SIG-M5 treated with dmso at 0.1 percent for 504 hours (cell line): ENCODE measurements at regions not wholly inside any gene's neighbourhood (a gene's known extent, or its start where the extent isn't known, plus 50 kb on each side); places are given as distances from the start of the nearest gene placed in this dataset.
"Not testable (repeated sequence)": the region's sequence is repeated elsewhere in the genome, so short reads cannot be mapped to it uniquely, and the experiment has no call there.

ENCODE experiments used
- DNase-seq: peaks from one replicate; lab custom pipeline; 2025; ENCODE audit not compliant: unreplicated experiment; lab: John Stamatoyannopoulos, UW

DNA sequence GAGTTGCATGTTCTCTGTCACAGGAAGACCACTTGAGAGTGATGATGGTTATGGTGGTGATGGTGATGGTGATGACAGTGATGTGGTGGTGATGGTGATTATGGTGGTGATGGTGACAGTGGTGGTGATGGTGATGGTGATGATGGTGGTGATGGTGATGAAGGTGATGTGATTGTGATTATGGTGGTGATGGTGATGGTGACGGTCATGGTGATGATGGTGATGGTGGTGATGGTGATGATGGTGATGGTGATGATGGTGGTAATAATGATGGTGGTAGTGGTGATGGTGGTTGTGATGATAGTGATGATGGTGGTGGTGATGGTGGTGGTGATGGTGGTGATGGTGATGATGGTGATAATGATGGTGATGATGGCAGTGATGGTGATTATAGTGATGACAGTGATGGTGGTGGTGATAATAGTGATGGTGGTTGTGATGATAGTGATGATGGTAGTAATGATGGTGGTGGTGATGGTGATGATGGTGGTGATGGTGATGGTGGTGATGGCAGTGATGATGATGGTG is 93.7 kb downstream of the ASB1 start:
- DNase-seq, result no peak

DNA sequence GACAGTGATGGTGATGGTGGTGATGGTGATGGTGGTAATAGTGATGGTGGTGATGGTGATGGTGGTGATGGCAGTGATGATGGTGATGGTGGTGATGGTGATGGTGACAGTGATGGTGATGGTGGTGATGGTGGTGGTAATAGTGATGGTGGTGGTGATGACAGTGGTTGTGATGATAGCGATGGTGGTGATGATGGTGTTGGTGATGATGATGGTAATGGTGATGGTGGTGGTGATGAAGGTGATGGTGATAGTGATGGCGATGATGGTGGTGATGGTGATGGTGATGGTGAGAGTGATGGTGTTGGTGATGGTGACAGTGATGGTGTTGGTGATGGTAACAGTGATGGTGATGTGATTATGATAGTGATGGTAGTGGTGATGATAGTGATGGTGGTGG is 94.3 kb downstream of the ASB1 start:
- DNase-seq, result no peak

- no peak for DNase-seq
These were observed 95.1 kb downstream of the ASB1 start for GRCh38 chr2:238521870-238522269.

- no peak for DNase-seq
These were observed 96.7 kb downstream of the ASB1 start for GRCh38 chr2:238523158-238524110.

- no peak for DNase-seq
These were observed 97.8 kb downstream of the ASB1 start for GRCh38 chr2:238524426-238524983.

GRCh38 chr2:238525990-238526389 is 99.3 kb downstream of the ASB1 start:
- DNase-seq, result peak; percentile 13

GRCh38 chr2:238527565-238527964 is 100.8 kb downstream of the ASB1 start:
- DNase-seq, result no peak

- peak; percentile 19 for DNase-seq
These were observed 102.4 kb downstream of the ASB1 start for GRCh38 chr2:238528953-238529781.

DNA sequence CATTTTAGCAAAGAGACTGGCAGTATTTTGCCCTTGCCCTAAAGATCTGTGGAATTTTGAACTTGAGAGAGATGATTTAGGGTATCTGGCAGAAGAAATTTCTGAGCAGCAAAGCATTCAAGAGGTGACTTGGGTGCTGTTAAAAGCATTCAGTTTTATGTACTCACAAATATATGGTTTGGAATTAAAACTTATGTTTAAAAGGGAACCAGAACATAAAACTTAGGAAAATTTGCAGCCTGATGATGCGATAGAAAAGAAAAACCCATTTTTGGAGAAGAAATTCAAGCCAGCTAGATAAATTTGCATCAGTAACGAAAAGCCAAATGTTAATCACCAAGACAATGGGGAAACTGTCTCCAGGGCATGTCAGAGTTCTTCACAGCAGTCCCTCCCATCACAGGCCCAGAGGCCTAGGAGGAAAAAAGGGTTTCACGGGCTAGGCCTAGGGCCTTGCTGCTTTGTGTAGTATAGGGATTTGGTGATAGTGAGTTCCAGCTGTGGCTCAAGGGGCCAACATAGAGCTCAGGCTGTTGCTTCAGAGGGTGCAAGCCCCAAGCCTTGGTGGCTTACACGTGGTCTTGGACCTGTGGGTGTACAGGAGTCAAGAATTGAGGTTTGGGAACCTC is 104.4 kb downstream of the ASB1 start:
- DNase-seq, result not testable (repeated sequence)

DNA sequence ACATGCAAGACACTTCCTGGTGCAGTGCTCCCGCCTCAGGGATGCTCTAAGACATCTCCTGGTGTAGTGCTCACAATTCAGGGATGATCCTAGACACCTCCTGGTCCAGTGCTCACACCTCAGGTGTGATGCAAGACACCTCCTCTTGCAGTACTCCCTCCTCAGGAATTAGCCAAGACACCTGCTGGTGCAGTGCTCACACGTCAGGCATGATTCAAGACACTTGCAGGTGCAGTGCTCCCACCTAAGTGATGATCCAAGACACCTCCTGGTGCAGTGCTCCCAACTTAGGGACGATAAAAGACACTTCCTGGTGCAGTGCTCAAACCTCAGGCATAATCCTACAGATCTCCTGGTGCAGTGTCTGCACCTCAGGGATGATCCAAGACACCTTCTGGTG is 117.0 kb downstream of the ASB1 start:
- not testable (repeated sequence) for DNase-seq

GRCh38 chr2:238548902-238549462 is 122.3 kb downstream of the ASB1 start:
- DNase-seq, result no peak

DNA sequence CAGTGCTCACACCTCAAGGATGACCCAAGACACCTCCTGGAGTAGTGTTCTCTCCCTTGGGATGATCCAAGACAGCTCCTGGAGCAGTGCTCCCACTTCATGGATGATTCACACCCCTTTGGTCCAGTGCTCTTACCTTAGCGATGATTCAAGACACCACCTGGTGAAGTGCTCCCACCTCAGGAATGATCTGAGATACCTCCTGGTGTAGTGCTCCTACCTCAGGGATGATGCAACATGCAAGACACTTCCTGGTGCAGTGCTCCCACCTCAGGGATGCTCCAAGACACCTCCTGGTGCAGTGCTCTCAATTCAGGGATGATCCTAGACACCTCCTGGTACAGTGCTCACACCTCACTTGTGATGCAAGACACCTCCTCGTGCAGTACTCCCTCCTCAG is 123.1 kb downstream of the ASB1 start:
- DNase-seq, result no peak

DNA sequence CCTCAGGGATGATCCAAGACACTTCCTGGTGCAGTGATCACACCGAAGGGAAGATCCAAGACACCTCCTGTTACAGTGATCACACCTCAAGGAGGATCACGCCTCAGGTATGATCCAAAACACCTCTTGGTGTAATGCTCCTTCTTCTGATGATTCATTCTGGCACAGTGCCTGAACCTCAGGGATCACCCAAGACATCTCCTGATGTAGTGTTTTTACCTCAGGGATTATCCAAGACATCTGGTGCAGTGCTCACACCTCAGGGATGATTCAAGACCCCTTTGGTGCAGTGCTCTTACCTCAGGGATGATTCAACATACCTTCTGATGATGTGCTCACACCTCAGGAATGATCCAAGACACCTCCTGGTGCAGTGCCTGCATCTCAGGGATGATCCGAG is 124.4 kb downstream of the ASB1 start:
- DNase-seq, result no peak

- no peak for DNase-seq
These were observed 125.5 kb downstream of the ASB1 start for GRCh38 chr2:238552226-238552625.

DNA sequence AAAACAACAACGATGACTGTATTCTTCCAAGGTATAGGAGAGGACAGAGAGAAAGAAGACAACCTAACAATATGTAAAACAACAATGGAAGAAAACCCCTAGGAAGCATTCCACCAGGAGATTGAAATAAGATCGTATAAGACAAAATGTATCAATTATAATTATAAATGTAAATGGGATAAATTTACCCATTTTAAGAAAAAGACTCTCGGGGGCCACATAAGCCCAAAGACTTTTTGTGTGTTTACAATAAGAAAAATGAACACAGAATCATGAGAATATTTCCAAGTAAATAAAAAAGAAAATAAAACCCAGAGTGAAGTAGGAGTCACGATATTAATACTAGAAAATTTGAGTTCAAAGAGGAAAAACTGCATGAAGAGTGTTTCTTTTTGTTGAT is 126.4 kb downstream of the ASB1 start:
- no peak for DNase-seq

DNA sequence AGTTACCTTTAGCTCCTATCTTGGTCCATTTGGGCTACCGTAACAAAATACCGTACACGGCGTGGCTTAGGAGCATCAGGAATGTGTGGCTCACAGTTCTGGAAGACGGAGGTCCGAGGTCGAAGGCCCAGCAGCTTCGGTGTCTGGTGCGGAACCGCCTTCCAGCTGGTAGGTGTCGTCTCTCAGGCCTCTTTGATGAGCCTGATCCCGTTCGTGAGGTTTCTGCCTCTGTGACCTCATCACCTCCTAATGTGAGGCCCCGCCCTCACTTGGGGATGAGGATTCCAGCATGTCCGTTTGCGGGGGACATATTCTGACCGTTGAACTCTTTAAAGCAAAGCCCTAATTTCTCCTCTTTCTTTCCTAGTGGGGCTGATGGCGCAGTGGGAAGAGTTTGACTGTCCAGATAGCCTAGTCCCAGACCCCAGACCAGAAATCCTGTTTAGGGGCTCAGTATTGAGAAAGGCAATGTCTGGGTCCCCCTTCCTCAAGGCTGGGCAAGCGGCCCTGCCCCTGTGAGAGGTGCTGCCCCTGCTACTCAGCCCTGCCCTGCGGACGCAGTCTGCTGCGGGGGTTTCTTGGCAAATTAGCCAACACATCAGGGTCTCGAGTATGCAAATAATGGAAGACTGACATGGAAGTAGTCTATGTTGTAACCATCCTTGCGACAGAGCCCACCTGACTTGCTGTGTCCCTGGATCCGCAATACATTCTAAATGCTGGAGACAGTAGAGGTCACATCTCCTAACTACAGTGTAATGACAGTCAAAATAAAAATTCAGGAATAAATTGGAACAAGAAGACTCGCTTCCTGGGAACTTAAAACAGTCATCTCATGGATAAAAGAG is 128.0 kb downstream of the ASB1 start:
- DNase-seq, result no peak

- DNase-seq, result no peak
These were observed 129.2 kb downstream of the ASB1 start for GRCh38 chr2:238555786-238556542.

GRCh38 chr2:238557431-238557830 is 130.7 kb downstream of the ASB1 start:
- no peak for DNase-seq

- no peak for DNase-seq
These were observed 131.2 kb downstream of the ASB1 start for GRCh38 chr2:238557936-238558335.
